Upper lobe of right lung (tissue), 1 donor: ENCODE measurements at regions not wholly inside any gene's neighbourhood (a gene's known extent, or its start where the extent isn't known, plus 50 kb on each side); places are given as distances from the start of the nearest gene placed in this dataset.
"Not testable (repeated sequence)": the region's sequence is repeated elsewhere in the genome, so short reads cannot be mapped to it uniquely, and the experiment has no call there.

Experiments
- ATAC-seq: fragments of 200-7000 bp; cut with Tn5 transposase; one replicate; pipeline ENCODE4 v1.9.1; 2020; ENCODE audit warnings: mild to moderate bottlenecking, moderate library complexity
- DNase-seq: peaks from one replicate; pipeline ENCODE4 v3.0.0-alpha.2; 2020
- H3K27ac ChIP-seq: fragments of 200-600 bp; one replicate; pipeline ENCODE4 v1.8.0; 2022
- H3K27me3 ChIP-seq: fragments of 200-600 bp; one replicate; pipeline ENCODE4 v1.8.0; 2022; ENCODE audit warnings: mild to moderate bottlenecking
- H3K36me3 ChIP-seq: fragments of 200-600 bp; one replicate; pipeline ENCODE4 v1.8.0; 2022
- H3K4me1 ChIP-seq: fragments of 200-600 bp; one replicate; pipeline ENCODE4 v1.8.0; 2022
- H3K4me3 ChIP-seq: fragments of 200-600 bp; one replicate; pipeline ENCODE4 v1.8.0; 2022; ENCODE audit warnings: mild to moderate bottlenecking
- H3K9me3 ChIP-seq: fragments of 200-600 bp; one replicate; pipeline ENCODE4 v1.8.0; 2022
- intact Hi-C: fragments of 100-400 bp; cut with DNase I; formaldehyde crosslinking; loops from one replicate; pipeline ENCODE4 v1.11.0; 2022
- TF ChIP-seq, protein P1 (sequence below): fragments of 200-600 bp; IDR thresholded peaks from one replicate; pipeline ENCODE4 v1.8.0; 2022; ENCODE audit warnings: antibody characterized with exemption
- donor health status: DM: no; HTN: yes; CAD: no; lungs with severe emphysema.

DNA sequence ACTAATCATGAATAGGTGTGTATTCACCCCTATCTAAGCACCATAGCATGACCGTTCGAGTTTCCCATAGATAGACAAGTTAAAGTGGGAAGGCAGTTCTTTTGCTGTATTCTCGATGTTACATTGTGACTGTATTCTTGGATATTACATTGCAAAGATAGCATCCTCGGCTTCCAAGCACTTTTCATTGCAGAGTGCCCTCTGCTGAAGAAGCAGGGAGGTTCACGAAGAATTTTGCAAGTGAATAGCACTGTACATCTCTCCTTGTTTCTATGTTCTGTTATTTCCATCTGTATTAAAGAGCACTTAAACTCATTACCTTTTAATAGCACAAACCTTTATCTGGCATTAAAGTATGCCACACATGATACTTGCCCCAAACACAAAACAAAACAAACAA is 426.7 kb upstream of the ARX start:
- Histone ChIP-seq H3K27ac (no peak overlapping the region), H3K4me1 (no peaks in the 10 kb centered on the region), H3K27me3 (no peaks in the 10 kb centered on the region), H3K36me3 (no peaks in the 10 kb centered on the region), H3K4me3 (no peak overlapping the region), H3K9me3 (no peaks in the 10 kb centered on the region)
- TF ChIP-seq, protein P1, sequence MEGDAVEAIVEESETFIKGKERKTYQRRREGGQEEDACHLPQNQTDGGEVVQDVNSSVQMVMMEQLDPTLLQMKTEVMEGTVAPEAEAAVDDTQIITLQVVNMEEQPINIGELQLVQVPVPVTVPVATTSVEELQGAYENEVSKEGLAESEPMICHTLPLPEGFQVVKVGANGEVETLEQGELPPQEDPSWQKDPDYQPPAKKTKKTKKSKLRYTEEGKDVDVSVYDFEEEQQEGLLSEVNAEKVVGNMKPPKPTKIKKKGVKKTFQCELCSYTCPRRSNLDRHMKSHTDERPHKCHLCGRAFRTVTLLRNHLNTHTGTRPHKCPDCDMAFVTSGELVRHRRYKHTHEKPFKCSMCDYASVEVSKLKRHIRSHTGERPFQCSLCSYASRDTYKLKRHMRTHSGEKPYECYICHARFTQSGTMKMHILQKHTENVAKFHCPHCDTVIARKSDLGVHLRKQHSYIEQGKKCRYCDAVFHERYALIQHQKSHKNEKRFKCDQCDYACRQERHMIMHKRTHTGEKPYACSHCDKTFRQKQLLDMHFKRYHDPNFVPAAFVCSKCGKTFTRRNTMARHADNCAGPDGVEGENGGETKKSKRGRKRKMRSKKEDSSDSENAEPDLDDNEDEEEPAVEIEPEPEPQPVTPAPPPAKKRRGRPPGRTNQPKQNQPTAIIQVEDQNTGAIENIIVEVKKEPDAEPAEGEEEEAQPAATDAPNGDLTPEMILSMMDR = no peak
- DNase-seq (no peak), ATAC-seq (no peak)
- intact Hi-C loops = no loop called here

DNA sequence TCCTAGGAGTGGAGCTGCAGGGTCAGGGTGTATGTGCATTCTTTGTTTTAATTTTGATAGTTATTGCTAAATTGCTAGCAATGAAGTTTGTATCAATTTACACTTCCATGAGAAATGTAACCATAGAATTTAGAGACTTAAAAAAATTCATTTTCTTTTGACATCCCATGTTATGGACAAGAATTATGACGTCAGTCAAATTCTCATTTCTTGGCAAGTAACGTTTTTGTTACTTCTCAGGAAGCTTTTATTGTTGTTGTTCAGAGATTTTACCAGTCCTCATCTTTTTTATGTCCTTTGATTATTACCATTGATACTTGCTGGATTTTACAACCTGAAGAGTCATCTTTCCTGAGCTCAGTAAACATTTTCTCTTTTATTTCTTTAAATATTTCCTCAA is 417.5 kb upstream of the ARX start:
- H3K9me3 ChIP-seq = no peaks in the 10 kb centered on the region
- TF ChIP-seq, protein P1 = no peak
- H3K27me3 ChIP-seq = no peaks in the 10 kb centered on the region
- no peak for ATAC-seq
- DNase-seq = no peak
- H3K4me3 ChIP-seq = no peak overlapping the region
- H3K27ac ChIP-seq = no peak overlapping the region
- intact Hi-C loops = no loop called here
- no peaks in the 10 kb centered on the region for H3K36me3 ChIP-seq
- H3K4me1 ChIP-seq = no peaks in the 10 kb centered on the region

DNA sequence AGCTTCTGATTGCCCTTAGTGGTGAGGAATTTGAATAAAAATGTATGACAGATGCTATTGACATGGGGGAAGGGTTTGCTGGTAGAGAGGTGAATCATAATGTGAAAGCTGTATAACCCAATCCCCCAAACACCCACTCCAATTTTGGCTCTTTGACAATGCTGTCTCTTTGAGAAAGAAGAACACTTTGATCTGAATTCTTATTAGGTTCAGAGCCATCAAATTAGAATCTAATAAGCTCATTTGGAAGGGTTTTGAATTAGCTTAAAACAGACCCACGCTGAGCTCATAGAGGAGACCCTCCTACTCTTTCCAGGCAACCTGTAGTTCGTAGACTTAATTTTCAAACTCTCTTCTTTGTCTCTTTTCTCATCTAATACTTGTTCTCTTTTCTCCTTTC is 416.6 kb upstream of the ARX start:
- ATAC-seq (no peak), DNase-seq (no peak)

DNA sequence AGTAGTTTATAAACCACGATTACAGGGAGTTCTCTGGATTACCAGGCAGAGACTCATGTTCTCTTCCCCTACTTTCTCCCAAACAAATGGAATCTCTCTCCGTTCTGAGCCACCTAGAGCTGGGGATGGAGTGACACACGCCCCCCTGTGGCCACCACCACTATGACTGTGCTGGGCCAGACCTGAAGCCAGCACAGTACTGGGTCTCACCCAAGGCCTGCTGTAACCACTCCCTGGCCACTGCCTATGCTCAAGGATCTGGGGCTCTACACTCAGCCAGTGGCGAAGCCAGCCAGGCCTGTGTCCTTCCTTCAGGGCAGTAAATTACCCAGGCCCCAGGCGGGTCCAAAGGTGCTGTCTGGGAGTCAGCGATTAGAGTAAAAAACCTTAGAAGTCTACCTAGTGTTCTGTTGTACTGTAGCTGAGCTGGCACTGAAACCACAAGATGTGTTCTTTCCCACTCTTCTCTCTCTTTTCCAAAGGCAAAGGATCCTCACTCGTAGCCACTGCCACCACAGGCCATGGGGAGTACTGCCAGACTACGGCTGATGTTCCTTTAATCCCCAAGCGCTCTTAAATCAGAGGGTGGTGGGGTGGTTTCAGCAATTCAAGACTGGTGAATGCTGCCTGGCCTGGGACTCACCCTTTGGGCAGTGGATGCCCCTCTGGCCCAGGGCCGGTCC is 412.2 kb upstream of the ARX start:
- Histone ChIP-seq H3K4me1 (no peaks in the 10 kb centered on the region), H3K4me3 (no peak overlapping the region), H3K36me3 (no peaks in the 10 kb centered on the region), H3K27me3 (no peaks in the 10 kb centered on the region), H3K27ac (no peak overlapping the region), H3K9me3 (no peaks in the 10 kb centered on the region)
- no peak for ATAC-seq
- TF ChIP-seq, protein P1 = no peak
- DNase-seq = no peak
- intact Hi-C loops = no loop called here

More for the DNA sequence above, 416.6 kb upstream of the ARX start:
- intact Hi-C loops = no loop called here
- TF ChIP-seq, protein P1 = no peak
- no peaks in the 10 kb centered on the region for H3K9me3 ChIP-seq
- H3K4me1 ChIP-seq = no peaks in the 10 kb centered on the region
- H3K27ac ChIP-seq = no peak overlapping the region
- no peaks in the 10 kb centered on the region for H3K36me3 ChIP-seq
- no peak overlapping the region for H3K4me3 ChIP-seq
- H3K27me3 ChIP-seq = no peaks in the 10 kb centered on the region

DNA sequence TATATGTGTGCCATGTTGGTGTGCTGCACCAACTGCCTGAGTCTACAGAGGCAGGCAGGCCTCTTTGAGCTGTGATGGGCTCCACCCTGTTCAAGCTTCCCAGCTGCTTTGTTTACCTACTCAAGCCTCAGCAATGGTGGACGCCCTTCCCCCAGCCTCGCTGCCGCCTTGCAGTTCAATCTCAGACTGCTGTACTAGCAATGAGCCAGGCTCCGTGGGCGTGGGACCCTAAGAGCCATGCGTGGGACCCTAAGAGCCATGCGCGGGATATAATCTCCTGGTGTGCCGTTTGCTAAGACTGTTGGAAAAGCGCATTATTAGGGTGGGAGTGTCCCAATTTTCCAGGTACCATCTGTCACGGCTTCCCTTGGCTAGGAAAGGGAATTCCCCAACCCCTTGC is 388.4 kb upstream of the ARX start:
- H3K4me3 ChIP-seq, ATAC-seq, H3K27ac ChIP-seq, H3K27me3 ChIP-seq, H3K9me3 ChIP-seq, H3K36me3 ChIP-seq, DNase-seq, H3K4me1 ChIP-seq, intact Hi-C loops: not testable (repeated sequence)

DNA sequence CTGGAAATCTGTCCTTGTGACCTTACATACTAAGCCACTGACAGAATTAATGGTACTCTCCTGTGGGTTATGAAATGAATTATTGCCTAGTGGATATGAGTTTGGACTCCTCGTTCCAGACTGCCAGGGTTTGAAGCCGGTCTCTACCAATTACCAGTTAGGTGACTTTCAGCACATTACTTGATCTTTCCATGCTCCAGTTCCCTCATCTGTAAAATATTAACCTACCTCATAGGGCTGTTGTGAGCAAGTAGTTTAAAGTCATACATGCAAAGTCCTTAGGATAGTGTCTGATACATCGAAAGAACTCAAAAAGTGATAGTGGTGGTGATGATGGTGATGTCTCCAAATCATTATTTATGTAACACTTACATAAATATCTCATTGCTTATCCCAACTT is 373.5 kb upstream of the ARX start:
- no peak overlapping the region for H3K27ac ChIP-seq
- no peak overlapping the region for H3K4me3 ChIP-seq
- no peak for DNase-seq
- H3K27me3 ChIP-seq = no peaks in the 10 kb centered on the region
- H3K9me3 ChIP-seq = no peaks in the 10 kb centered on the region
- H3K4me1 ChIP-seq = no peaks in the 10 kb centered on the region
- H3K36me3 ChIP-seq = no peaks in the 10 kb centered on the region
- TF ChIP-seq, protein P1 = no peak
- no peak for ATAC-seq
- intact Hi-C loops = no loop called here
